GM18870 (cell line): ENCODE measurements at regions not wholly inside any gene's neighbourhood (a gene's known extent, or its start where the extent isn't known, plus 50 kb on each side); places are given as distances from the start of the nearest gene placed in this dataset.

ENCODE experiments used
- ATAC-seq: cut with Tn5 transposase; IDR thresholded peaks from one replicate; pipeline ENCODE4 v1.9.1; 2021; ENCODE audit warnings: moderate library complexity; ENCODE audit not compliant: unreplicated experiment

DNA sequence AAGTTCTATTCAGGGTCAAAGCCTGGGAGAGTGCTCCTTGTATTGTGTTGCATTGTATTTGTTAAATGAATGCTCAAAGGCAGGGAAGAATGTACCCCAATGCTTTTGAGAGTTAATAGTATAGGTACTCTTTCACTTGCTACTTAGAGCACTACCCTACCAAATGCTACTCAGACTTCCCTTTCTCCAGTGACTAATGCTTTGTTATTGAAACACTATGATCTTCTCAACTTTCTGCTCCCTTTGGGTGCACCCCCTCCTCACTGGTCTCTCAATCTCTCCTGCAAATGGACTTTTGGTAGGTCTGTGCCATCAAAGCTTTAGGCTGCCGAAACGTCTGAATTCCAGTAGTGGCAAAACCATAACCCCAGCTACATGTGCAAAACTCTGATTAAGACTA, 177.7 kb upstream of the AHR start:
- no peak for ATAC-seq

DNA sequence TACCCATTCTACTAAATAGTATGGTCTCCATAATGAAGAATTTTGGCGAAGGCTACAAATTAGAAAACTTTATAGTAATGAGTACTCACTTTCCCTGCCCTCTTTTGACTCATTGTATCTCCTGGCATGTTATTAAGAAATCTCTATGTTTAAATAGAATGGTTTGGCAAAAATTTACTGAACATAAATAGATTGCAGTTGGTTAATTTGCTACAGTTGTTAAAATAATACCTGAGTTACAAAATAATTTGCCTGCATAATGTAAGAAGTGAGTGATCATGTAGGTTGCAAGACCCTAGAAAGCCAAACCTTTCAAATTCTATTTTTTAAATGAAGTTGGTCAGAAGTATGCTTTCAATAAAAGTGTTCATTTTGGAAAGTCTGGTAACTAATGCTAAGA, 176.8 kb upstream of the AHR start:
- no peak for ATAC-seq

DNA sequence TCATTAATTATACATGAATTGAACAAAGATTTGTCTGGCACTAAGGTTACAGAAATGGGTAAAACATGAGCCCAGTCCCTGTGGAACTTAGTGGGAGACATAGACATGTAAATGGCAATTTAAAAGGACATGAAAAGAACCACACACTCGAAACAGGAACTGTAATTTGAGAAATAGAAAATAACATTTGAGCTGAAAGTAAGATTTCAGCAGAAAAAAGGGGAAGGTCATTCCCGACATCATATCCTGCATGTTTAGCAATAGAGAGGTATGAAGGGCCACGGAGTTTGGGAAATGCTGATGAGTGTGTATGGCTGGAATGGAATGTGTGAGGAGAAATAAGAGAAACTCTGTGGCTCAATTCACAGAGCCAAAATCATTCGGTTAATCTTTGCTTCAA, 175.4 kb upstream of the AHR start:
- ATAC-seq, result peak; percentile 39

DNA sequence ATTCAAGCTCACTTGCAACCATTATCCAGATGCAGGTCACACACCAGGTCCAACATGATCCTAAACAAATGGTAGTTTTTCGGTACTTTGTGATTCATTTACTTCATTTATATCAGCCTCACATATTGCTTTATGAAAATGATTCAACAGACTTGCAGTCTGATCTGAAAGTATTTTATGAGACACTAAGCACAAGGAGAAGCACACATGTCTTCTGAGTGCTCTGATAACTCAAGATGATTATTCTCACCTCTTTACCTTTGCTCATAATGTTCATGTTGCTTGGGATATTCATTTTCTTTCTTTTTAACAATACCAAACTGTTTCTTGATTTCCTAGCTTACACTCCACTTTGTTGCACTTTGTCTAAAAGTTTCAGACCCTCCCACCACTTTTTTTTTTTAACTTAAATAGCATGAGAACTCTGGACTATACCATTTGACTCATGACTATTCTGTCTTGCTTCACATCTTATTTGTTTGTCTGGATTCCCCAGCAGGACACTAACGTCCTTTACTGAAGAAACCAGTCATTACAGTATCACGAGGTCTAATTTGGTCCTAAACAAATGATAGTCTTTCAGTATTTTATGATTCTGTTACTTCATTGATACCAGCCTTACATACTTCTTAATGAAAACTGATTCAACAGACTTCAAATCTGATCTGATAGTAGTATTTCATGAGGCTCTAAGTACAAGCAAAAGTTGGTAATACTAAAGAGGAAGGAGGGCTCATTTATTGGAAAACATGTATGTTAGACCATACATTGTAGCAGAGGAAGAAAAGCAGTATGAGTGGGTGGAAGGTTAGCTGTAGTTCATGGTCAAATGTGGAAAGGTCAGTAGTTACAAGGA, 171.8 kb upstream of the AHR start:
- peak; percentile 77 for ATAC-seq

DNA sequence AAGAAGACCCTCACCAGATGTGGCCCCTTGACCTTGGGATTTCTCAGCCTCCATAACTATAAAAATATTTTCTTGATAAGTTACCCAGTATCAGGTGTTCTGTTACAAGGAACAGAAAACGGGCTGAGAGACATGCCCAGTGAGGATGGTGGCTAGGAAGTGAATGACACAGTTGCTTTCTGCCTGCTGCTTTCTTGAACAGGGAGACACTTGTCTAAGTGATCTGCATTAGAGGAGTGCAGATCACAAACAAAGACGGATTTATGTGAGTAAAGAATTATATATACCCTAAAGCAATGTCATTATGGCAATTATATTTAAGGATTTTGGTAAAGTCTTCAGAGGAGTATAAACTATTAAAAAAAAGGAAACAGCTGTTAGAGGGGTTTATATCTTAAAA, 169.2 kb upstream of the AHR start:
- ATAC-seq, result no peak

DNA sequence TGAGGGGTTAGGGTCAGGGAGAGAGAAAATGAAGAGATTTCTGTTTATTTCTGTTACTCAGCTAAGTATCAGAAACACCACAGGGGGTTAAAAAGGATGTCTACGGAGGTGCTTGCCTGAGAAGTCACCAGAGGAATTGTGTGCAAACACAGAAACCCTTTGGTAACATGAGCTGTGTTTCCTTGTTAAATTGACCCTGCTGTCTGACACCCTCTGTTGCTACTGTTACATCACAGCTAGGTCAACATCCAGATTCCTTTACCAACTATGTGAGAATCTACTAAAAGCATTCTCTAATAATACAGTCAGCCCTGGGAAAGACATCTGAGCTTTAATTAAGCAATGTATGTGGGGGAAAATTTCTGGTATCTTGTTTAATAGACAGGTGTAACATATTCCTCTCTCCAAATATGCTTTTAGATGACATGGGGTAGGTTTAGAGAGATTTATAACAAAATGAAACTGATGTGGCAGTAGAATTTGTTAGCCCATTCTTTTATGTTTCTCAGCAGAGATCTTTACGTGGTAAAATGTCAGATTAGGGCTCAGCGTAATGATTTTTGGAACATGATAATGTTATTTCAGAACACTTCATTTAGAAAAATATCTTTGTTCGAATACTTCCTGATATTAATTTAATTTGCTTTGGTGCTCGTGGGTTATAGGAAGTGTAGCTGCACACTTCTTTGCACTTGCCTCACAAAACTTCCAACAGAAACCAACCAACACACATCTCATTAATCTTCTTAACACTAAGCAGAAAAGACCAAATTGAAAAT, 168.0 kb upstream of the AHR start:
- ATAC-seq, result no peak

DNA sequence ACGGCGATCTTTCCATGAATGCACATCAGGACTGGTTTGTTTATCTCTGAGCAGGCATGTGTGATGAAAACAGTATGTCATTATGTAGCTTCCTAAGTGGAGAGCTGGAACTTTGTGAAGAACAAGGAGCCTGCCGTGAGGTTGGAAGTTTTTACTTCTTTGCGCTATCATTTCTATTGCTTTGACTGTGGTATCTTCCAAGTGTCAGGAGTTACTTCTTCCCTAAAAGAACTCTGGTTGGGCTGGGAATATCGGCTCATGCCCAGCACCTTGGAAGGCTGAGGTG, 167.4 kb upstream of the AHR start:
- no peak for ATAC-seq

DNA sequence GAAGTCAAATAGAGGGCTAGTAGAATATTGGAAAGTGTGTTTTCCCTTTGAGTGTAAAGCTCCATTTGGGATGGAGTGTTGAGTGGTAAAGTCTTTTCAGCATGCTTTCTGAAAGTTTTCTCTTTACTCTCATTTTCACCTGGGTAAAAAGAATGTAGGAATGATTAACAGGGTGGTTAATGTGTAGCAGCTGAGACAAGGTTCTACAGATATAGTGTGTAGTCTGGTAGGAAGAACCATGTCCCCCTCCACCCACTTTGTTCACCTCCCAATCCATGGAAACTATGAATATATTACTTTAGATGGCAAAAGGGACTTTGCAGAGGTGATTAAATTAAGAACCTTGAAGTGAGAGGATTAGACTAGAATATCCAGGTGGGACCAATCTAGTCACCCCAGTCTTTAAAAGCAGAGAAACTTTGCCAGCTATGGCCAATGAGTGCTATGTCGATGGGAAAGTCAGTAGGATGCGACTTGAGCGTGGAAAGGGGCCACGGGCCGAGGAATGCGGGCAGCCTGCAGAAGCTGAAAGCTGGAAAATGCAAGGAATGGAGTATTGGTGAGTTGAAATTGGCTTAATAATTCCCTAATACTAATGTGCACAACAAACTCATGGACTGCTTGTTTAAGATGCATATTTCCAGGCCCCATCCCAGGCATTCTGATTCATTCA, 166.3 kb upstream of the AHR start:
- ATAC-seq, result peak; percentile 52

DNA sequence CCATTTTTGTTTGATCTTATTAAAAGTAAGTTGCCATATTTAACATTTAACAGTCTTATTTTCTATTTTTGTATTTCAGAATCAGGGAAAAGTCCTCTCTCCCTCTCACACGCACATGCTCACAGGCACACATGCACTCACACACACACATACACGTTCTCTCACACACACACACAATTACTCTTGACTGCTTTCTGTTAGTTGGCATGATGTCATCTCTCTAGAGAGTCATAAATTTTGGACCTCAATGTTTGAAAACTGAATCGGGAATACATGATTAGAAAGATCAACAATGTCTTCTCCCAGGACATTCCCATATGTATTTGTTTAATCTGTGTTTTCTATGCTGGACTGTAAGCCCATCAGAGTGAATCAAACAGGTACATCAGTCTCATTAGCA, 165.7 kb upstream of the AHR start:
- no peak for ATAC-seq

DNA sequence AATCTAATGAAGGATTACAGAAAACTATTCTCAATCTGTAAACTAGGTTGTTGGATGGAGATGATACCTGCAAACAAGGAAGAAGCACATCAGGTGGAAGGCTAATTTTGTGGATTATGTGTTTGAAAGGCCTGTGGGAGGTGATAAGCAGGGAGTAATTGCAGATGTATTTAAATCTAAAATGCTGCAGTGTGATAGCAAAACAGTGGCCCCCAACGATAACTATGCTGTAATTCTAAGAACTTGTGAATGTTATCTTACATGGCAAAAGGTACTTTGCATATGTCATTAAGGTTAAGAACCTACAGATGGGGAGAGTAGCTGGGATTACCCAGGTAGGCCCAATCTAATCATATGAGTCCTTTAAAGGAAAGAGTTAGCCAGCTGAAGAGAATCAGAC, 164.5 kb upstream of the AHR start:
- ATAC-seq, result no peak

DNA sequence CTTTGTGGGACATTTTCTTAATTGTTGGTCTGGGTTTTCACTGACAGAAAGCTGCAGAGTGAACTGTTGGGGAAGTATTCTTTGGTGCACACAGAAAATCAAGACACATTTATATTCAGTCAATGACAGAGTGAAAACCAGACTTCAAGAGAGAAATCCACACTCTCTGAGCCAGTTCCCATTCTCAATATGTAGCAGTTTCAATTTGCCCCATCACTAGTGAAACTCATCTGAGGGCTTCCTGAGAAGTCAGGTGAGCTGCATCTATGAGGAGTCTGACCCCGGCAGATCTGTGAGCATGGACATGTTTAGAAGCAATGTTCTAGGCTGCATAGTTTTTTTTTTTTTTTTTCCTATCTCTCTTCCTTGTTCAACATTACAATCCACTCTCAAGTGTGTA, 163.7 kb upstream of the AHR start:
- peak; percentile 89 for ATAC-seq

DNA sequence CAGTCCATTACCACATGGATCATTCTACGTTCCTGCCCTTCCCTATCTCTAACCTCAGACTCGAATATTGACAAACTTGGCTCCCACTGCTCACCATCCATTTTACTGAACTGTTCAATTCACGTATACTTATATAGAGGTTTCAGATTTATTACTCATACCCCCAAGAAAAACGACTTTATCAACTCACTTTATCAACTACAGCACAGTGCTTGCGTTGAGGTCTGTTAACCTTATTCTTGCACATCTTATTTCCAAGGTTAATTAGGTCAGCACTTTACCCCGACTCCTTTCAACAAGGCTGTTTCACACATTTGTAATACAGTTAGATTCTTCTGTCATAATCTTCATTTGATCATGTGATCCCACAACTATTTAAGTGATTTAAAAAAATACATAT, 162.3 kb upstream of the AHR start:
- ATAC-seq, result no peak

DNA sequence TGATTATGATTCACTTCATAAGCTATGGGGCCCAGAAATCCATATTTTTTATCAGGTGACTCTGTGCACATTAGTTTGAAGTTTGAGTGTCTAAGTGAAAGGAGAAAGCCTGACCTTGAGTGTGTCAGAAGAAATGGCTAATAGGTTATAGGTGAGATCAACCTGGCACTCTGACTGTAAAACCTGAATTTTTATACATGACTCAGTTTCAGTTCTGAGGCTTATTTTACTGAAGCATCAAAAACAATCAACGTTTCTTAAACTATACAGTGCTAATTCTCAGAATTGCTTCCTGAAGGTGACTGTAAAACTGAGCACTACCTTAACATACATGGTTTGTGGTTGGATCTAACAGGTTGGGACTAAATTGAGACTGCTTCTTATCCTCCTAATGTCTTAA, 159.4 kb upstream of the AHR start:
- no peak for ATAC-seq

DNA sequence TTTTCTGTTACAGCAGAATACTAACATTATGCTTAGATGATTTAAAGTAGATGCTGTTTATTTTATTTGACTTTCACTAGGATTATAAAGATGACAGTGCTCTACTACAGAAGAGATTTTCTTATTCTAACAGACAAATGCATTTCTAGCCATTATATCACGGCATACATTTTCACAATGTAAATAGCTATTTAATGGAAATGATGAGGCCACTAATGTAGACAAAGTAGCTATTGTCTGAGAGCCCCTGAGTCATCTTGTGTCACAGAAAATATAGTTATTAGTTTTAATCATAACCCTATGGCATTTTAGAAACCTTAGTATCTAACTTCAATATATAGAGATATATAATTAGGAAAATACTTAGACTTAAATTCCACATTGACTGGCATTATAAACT, 158.0 kb upstream of the AHR start:
- ATAC-seq, result no peak

DNA sequence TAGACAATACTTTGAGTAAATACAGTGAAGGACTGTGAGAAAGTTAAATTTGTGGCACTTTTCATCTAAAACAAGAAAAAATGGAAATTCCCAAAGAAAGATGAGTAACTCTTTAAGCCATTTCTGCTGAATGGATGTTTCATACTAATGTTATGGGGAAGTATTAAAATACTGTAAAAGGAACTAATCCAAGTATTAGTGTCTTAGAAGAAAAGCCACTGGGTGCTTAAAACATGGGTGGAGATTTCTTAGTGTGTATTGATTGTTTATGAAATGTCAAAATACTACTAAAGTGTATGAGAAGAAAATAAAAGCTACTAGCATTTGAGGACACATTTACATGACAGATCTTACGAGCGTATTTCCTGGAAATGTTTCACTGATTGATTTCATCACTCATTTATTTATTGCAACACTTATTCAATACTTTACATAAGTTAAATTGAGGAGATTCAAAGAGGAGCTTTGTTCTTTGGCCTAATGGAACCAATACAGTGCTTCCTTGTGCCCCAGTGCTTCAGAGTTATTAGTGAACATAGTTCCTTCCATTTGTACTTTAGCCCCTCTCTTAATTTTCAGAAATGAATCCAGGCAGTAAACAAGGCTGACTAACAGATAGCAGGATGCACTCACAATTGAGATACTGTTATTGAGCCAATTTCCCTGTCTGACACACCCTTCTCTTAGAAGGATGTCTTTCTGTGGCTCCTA, 155.5 kb upstream of the AHR start:
- ATAC-seq, result no peak

DNA sequence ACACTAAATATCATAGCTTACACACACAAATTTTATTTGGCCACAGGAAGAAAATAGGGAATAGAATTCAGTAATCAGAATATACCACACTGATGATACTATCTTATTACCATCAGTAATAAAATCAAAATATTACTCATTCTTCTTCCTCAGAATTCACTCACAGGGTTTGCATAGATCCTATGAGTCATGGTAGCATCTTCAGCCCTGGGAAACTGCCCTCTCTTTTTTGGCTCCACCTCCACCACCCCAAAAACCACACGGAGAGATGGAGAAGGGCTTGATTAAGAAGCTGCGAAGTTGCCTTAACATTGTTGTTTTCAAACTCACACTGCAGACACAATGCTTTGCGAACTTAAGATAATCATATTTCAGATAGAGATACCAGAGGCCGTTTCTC, 154.1 kb upstream of the AHR start:
- no peak for ATAC-seq

DNA sequence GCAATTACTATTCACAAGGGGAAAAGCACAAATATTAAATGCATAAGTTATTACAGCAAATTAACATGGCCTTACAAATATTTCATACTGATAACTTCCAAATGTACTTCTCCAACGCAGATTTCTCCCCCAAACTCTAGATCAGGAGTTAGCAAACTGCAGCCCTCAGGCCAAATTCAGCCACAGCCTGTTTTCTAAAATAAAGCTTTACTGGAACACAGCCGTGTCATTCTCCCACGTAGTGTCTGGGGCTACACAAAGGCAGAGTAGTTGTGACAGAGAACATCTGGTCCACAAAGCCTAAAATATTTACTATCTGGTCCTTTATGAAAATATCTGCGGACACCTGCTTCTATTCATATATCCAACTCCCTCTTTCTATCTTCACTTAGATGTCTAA, 151.8 kb upstream of the AHR start:
- ATAC-seq, result no peak

DNA sequence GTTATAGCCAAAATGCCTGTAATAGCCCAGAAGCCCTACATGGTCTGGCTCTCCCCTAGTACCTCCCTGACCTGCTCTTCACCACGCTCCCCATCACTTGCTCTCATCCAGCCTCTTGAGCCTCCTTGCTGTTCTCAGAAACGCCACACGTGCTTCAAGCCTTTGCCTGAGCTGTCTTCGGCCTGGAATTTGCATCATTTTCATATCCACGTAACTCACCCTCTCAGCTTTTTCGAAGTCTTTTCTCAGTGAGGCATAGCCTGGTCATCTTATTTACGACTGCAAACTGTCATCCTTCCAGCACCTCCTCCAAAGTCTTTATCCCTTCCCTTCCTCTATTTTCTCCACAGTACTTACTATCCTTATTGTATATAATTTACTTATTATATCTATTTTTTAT, 151.0 kb upstream of the AHR start:
- ATAC-seq, result no peak

DNA sequence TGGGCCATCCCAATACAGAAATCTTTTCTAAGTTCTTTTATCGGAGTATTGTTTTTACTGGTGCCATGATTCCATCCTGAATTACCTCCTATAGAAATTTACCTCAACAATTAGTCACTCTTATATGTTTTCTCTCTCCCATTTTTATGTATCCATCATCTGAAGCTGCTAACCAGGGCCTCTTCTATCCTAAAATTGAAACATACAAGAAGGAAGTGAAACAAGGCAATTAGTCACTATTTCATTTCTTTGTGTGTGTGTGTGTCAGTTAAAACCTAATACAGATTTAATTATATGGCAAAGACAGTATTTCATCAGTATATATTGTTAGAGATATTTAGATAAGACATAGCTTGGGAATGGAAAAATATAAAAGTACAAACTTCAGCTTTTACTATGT, 148.4 kb upstream of the AHR start:
- peak; percentile 72 for ATAC-seq

DNA sequence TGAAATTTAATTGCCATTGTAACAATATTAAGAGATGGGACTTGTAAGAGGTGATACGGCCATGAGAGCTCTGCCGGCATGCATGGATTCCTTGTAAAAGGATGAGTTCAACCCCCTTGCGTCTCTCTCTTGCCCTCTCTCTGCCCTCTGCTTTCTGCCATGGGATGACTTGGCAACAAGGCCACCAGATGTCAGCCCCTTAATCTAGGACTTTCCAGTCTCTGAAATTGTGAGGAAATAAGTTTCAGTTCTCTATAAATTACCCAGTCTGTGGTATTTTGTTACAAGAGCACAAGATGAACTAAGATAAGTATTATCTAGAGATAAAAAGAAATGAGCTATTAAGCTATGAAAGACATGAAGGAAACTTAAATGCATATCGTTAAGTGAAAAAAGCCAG, 145.7 kb upstream of the AHR start:
- ATAC-seq, result peak; percentile 39

DNA sequence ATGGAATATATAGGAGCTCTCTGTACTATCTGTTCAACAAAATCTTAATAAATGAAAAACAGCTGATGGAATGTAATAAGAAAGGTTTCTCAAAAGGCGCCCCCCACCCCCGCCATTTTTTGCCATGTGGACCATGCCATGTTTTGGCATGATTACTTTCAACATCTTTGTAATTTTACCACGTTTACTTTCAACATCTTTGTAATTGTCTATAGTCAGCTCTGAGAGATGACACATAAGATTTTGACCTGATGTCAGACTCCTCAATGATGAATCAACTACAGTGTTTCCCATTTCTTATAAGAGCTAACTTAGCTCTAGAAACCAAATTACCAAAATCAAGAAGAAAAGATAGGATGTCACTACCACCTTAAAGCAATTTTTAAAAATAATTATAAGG, 144.9 kb upstream of the AHR start:
- no peak for ATAC-seq

DNA sequence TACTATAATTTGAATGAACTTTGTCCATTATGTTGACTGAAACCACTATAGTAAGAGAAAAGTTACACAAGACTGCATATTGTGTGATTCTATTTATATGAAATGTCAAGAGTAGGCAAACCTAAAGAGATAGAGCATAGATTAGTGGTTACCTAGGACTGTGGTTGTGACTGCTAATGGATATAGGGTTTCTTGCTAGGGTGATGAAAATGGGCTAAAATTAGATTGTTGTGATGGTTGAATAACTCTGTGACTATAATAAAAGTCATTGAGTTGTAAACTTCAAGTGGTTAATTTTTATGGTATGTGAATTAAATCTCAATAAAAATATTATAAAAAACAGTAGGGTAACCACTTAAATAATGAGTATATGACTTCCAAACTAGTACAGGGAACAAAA, 142.9 kb upstream of the AHR start:
- no peak for ATAC-seq
